HG02981 (cell line): ENCODE measurements at regions not wholly inside any gene's neighbourhood (a gene's known extent, or its start where the extent isn't known, plus 50 kb on each side); places are given as distances from the start of the nearest gene placed in this dataset.

ENCODE experiments used
- ATAC-seq: cut with Tn5 transposase; IDR thresholded peaks from one replicate; pipeline ENCODE4 v1.9.1; 2021; ENCODE audit warnings: mild to moderate bottlenecking, moderate library complexity; ENCODE audit not compliant: unreplicated experiment

DNA sequence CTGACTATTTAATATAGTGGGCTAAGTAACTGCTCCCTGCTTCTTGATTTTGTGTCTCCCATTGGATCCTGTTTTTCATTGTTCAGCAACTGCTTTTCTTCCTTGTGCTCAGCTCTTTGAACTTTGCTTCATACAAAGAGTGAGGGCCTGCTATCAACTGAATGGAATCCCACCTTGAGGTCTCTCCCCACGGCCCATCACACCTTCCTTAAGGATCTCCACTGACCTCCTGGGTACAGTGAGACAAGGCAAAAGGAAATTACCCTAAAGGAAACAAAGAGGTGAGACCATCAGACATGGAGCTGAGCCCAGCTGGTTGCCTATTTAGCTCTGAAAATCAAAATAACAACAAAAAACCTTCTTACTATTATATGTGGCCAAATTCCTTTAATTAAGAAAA, 91.3 kb upstream of the RPL34 start:
- no peak for ATAC-seq

DNA sequence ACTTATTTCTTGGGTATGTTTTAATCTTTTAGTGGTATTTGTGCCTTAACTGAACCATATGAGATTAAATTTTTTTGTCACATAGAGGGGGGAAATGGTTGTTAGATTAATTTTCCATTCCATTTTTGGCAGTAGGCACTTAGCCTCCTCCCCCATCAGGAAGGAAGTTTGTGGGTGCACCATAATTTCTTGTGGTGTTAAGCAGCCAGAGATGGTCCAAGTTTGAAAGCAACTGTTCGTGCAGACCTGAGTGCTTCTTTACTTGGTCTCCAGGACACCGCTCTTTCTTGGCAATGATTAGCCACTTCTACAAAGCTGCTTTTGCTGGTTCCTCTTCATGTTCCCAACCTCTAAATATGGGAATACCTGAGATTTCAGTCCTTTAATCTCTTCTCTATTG, 92.7 kb upstream of the RPL34 start:
- ATAC-seq = peak; percentile 86

DNA sequence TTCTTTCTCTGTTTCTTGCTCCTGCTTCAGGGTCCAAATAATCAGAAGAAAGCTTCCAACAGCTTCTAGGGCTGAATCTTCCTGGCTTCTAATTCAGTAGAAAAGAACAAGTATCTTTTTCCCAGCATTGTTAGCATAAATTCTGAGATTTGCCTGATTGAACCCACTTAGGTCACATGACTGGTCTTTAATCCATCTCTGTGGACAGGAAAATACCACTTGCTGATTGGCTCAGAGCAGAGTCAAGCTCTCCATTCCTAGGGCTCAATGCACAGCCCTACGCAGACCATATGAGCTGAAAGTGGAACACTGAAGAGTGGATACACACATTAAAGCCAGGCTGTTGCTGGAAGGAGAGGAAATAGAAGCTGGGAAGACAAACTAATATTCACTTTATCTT, 99.6 kb upstream of the RPL34 start:
- no peak for ATAC-seq

DNA sequence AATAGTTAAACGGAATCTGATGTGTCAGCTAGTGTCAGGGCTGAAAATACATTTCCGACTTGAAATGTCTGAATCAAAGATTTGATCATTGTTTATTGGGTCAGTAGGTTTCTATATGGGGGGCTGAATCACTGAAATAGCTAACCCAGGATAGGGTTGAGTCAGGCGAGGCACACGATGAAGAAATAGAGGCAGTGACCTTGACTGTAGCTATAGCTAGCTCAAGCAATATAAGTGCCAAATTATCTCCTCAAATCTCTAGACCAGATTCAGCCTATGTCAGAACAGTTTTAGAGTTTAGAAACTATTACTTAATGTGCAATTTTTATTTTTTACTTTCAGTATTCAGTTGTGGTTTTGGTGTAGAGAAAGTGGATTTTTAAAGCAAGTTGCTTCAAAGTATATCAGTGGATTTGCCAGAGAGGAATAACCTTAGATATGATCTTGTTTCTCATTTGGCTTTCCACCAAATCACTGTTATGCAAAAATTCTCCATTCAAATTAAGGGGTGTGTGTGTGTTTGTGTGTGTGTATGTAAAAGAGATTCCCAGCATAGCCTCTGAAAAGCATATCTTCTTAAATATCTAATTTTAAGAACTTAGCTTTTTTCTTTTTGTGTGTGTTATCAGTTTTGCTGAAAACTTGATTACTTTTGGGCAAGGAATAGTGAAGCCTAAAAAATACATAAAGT, 100.3 kb upstream of the RPL34 start:
- ATAC-seq = no peak

- no peak for ATAC-seq
These were observed 101.1 kb upstream of the RPL34 start for GRCh38 chr4:108519208-108519833.

DNA sequence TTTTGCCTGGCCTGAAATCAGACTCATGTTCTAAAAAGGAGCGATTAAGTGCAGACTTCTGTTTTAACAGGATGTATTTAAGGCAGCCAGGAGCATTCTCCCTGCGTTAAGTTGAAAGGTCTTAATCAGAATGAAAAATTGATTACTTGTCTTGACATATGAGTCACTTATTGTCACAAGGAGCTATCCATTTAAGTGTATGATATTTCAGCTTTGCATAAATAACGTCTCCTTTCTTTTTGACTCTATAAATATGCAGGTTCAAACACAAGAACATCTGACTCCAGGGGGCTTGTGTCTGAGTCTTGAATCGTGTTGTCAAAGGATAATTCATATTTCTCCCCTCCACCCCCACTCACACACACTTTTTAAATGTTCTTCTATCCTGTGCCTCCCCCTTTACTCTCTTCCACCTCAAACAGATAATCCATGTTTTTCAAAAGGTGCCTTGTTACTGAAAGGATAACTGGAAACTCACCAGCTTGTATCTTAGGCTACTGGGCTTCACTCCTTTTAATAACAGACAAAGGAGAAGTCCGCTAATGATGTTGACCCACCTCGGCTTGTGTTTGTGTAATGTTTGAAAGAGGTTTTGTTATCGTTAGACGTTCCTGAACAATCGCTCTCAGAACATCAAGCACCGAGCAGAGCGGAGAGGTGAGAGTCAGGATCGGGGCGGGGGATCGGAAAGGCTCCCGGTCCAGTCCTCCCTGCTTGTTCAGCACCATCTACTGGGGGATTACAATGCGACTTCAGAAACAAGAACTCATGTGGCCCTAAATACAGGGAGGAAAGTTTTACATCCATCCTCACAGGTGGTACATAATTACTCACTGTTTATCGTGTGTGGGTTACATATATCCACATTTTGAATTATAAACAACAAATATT, 107.5 kb upstream of the RPL34 start:
- no peak for ATAC-seq

GRCh38 chr4:108511618-108512017, 108.8 kb upstream of the RPL34 start:
- no peak for ATAC-seq

- no peak for ATAC-seq
These were observed 118.0 kb upstream of the RPL34 start for GRCh38 chr4:108502356-108502755.

- ATAC-seq = no peak
These were observed 121.5 kb upstream of the RPL34 start for GRCh38 chr4:108498925-108499324.

GRCh38 chr4:108493596-108493931, 126.8 kb upstream of the RPL34 start:
- no peak for ATAC-seq

- no peak for ATAC-seq
These were observed 127.4 kb upstream of the RPL34 start for GRCh38 chr4:108492816-108493595.

GRCh38 chr4:108488865-108489264, 131.5 kb upstream of the RPL34 start:
- no peak for ATAC-seq

GRCh38 chr4:108486046-108486445, 134.3 kb upstream of the RPL34 start:
- ATAC-seq = no peak

DNA sequence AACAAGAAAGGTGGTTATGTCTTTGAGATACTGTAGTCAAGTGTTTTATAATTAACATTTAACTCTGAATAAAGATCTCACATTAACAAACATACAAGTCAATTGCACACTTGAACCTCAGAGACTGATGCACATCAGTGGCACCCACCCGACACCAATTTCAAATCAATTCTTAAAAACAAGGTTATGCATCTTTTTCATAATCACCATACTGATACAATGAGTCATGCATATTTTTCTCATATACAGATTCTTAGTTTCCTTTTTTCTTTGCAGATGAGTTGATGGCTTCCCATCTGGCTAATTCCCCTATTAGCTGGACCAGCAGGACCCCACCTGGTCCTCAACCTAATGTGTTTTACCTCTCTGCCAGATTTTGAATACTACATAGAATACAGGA, 136.2 kb upstream of the RPL34 start:
- ATAC-seq = no peak

DNA sequence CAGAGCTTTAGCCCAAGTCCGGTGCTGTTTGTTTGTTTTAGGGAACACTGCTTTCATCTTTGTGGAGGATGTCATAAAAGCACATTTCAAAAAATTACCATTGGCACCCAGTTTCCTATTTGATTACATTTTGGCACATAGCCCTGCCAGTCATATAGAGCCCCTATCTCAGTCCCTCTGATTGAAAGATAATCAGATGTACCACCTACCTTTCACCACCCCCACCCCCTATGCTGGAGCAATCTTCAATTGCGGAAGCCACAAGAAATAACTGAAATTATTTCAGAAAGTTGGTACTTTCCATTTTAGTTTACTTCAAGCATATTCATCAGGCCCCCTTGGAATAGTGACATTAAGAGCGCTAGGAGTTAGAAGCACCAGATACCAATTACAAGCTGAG, 136.7 kb upstream of the RPL34 start:
- no peak for ATAC-seq

GRCh38 chr4:108483079-108483478, 137.3 kb upstream of the RPL34 start:
- no peak for ATAC-seq

DNA sequence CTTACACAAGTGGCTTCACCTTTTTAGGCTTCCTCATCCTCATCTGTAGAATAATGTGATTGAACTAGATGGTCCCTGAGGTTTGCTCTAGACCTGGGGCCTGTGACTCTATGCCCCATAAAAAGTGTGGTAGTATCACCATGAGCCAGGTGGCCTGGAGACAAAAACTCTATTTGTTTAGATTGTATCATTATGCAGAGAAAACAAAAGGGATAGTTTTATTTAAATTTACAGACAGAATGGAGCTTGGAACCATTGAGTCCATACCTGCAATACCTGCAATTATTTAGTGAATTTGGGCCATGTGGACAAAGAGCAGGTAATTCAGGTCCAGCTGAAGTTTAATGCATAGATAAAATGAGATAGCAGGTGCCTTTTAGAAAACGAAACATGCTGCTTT, 139.5 kb upstream of the RPL34 start:
- ATAC-seq = no peak

DNA sequence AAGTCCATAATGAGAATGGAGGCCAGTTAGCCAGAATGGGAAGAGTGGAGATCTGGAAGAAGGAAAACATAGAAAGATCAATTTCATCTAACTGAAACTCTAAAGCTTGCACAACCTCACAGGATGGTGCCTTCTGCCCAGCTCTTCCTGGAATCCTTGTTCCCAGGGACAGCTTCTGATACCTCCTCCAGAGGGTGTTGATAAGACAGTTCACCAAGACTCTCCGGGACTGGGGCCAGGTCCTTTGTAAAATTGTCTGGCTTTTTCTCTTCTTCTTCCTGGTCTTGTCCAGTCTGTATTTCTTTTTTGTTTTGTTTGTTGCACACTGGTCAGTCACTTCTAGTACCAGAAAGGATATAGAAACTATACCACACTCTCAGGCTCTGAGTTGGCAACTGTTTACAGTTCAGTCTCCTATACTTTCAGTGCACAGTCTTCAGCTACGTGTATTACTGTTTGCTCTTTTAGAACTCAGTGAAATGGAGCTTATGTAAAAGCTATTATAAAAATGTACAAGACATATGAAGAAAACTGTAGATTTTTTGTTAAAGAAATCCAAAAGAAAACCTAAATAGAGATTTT, 142.8 kb upstream of the RPL34 start:
- ATAC-seq = no peak

DNA sequence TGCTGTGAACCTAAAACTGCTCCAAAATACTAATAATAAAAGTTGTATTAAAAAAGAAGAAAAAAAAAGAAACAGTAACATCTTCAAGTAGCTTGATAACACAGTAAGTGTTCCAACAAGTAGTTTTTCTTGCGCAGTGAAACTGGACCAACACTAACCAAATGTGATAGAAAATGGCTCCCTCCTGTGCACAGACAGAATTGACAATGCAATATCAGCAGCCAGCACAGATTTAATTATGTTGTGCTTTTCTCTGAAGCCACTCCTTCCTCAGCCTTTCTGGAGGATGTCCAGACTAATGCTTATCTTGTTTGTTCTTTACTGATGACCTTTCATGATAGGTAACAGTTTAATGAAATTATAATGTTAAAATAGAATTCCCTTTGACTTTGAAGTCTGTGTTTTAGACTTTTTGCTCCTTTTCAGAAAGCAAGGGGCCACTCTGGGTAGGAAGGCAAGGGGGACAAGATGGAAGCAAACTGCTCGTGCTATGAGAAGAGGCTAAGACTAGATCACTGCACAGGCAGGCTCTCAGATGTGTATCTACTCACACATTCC, 147.1 kb upstream of the RPL34 start:
- ATAC-seq = no peak
